ENCODE measurements at regions not wholly inside any gene's neighbourhood (a gene's known extent, or its start where the extent isn't known, plus 50 kb on each side); places are given as distances from the start of the nearest gene placed in this dataset.

- Histone ChIP-seq H3K56ac (ENCODE audit: extremely low read depth, insufficient read depth, low read length) (no peak overlapping the region), H3K27ac (ENCODE audit: insufficient read depth, low read length) (no peak overlapping the region), H3K4me1 (ENCODE audit: control insufficient read depth, insufficient read depth, low read length) (no peaks in the 10 kb centered on the region), H3K18ac (ENCODE audit: low read depth, low read length) (no peak overlapping the region), H3K4ac (ENCODE audit: low read depth, low read length) (no peak overlapping the region), H2AFZ (replicated peaks; ENCODE audit: low read length, poor library complexity) (no peak overlapping the region), H3K14ac (replicated peaks; ENCODE audit: low read depth, low read length) (no peak overlapping the region), H3K36me3 (ENCODE audit: control insufficient read depth, insufficient read depth, low read length) (no peaks in the 10 kb centered on the region), H3K9me3 (ENCODE audit: control insufficient read depth, insufficient read depth, low read length) (no peaks in the 10 kb centered on the region), H4K20me1 (ENCODE audit: insufficient read depth, low read length) (no peaks in the 10 kb centered on the region), H4K5ac (ENCODE audit: low read depth, low read length) (no peak overlapping the region), H3K23ac (ENCODE audit: low read depth, low read length) (no peak overlapping the region), H2BK120ac (ENCODE audit: low read depth, low read length) (no peak overlapping the region), H3K9me1 (ENCODE audit: insufficient read depth, low read length) (no peaks in the 10 kb centered on the region), H2BK15ac (ENCODE audit: low read depth, low read length) (no peak overlapping the region), H2AK5ac (ENCODE audit: low read depth, low read length) (no peak overlapping the region), H3K27me3 (ENCODE audit: control insufficient read depth, insufficient read depth, low read length) (no peaks in the 10 kb centered on the region), H3K79me1 (ENCODE audit: low read depth in 1 of 2, low read length in 2 of 2) (no peaks in the 10 kb centered on the region), H3K9ac (ENCODE audit: low read depth, low read length) (no peak overlapping the region), H4K91ac (ENCODE audit: insufficient read depth, low read depth, low read length) (no peak overlapping the region), H2BK5ac (ENCODE audit: low read depth, low read length, poor library complexity, severe bottlenecking) (no peak overlapping the region), H3K4me2 (ENCODE audit: low read depth, low read length) (no peak overlapping the region), H3K4me3 (ENCODE audit: insufficient read depth, low read depth, low read length) (no peak overlapping the region), H4K8ac (ENCODE audit: low read depth in 2 of 2, low read length in 2 of 2) (no peak overlapping the region), H2AK9ac (replicated peaks; ENCODE audit: low read depth, low read length, poor library complexity) (no peak overlapping the region), H2BK20ac (ENCODE audit: low read depth, low read length) (no peak overlapping the region)
- no TSS peak for BruUV-seq (replicated peaks)
- dilution Hi-C loops (cut with HindIII; ENCODE audit: low sequenced_read_pairs, unreplicated experiment) (no loop called here), in situ Hi-C loops (cut with MboI; ENCODE audit: low sequenced_read_pairs) (no loop called here), intact Hi-C loops (cut with micrococcal nuclease) (no loop called here)
- DNase-seq (no peak), ATAC-seq (ENCODE audit: low read depth) (no peak)
- no CpG with 5 or more reads among the region's 6 CpGs for WGBS, 2 experiments (ENCODE audit: extremely low coverage in 2 of 2, insufficient read length in 1 of 2)
- TF ChIP-seq CHD1 (IDR thresholded peaks at IDR 0.05; ENCODE audit: low read depth, low read length), result no peak
- TF ChIP-seq POLR2A (IDR thresholded peaks at IDR 0.05; ENCODE audit: low read depth, low read length), result no peak
- no peak for TF ChIP-seq MAFK (IDR thresholded peaks at IDR 0.05; ENCODE audit: low read depth, low read length)
- no peak for TF ChIP-seq RCOR1 (IDR thresholded peaks at IDR 0.05; ENCODE audit: insufficient replicate concordance, low read length)
- TF ChIP-seq FOS (IDR thresholded peaks at IDR 0.05; ENCODE audit: low read depth, low read length), result no peak
- TF ChIP-seq MAZ (IDR thresholded peaks at IDR 0.05; ENCODE audit: borderline replicate concordance, low read depth, low read length), result no peak
- TF ChIP-seq USF2 (IDR thresholded peaks at IDR 0.05; ENCODE audit: low read depth, low read length), result no peak
- no peak for TF ChIP-seq ELK1 (IDR thresholded peaks at IDR 0.05; ENCODE audit: borderline replicate concordance, low read depth, low read length)
- TF ChIP-seq BHLHE40 (IDR thresholded peaks at IDR 0.05; ENCODE audit: low read depth, low read length), result no peak
- TF ChIP-seq RAD21 (IDR thresholded peaks at IDR 0.05; ENCODE audit: low read length), result no peak
- ChIA-PET CTCF (no interaction called here), POLR2A (ENCODE audit: unreplicated experiment) (no interaction called here)
Measured at GRCh38 chr7:54643064-54643463, 100.9 kb downstream of the VSTM2A start.
